ENCODE measurements at regions not wholly inside any gene's neighbourhood (a gene's known extent, or its start where the extent isn't known, plus 50 kb on each side); places are given as distances from the start of the nearest gene placed in this dataset.

- TF ChIP-seq CTCF (IDR thresholded peaks at IDR 0.05) (no peak), ZFX (IDR thresholded peaks at IDR 0.05; ENCODE audit: borderline replicate concordance) (no peak)
Observed at GRCh38 chr4:124277691-124278090, 434.8 kb downstream of the ANKRD50 start.

Measured in 22Rv1 (cell line).